HG02840 (cell line): ENCODE measurements at regions not wholly inside any gene's neighbourhood (a gene's known extent, or its start where the extent isn't known, plus 50 kb on each side); places are given as distances from the start of the nearest gene placed in this dataset.
"Not testable (repeated sequence)": the region's sequence is repeated elsewhere in the genome, so short reads cannot be mapped to it uniquely, and the experiment has no call there.

Experiments used
- ATAC-seq: cut with Tn5 transposase; IDR thresholded peaks from one replicate; pipeline ENCODE4 v1.9.1; 2021; ENCODE audit warnings: mild to moderate bottlenecking, moderate library complexity, moderate number of reproducible peaks; ENCODE audit not compliant: unreplicated experiment, low FRiP score

DNA sequence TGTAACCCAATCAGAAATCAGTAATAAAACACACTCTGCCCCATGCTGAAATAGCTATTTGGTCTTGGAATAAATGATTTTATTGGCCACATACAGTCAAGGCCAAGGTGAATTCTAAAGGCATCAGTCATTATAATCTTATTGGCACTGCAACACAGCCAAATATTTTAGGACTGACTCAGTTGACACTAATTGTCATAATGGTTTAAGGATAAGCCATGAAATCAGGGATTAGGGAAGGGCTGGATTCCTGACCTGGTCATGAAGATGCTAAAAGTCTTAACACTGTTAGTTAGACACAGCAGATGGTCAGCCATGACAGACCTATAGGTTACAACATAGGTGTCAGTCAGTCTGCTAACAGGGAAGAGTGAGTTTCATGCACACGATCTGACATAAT is 330.3 kb upstream of the NPSR1 start:
- no peak for ATAC-seq

DNA sequence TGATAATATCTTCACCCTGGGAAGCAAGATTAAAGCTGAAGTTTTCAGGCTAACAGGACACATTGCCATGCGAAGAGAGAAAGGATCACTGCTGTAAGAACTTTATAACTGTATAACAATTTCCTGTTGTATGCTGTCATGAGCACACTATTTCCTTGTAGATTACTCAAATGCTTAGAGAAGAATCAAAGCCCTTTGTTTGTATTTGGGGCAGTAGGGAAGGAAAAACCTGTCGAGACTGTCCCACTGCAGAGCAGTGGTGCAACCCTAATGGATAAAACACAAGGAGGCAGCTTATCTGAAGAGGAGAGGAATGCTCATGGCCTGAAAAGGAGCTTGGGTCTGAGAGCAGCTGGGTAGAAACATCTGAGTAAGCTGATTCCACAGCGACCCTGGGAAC is 327.7 kb upstream of the NPSR1 start:
- ATAC-seq: no peak

DNA sequence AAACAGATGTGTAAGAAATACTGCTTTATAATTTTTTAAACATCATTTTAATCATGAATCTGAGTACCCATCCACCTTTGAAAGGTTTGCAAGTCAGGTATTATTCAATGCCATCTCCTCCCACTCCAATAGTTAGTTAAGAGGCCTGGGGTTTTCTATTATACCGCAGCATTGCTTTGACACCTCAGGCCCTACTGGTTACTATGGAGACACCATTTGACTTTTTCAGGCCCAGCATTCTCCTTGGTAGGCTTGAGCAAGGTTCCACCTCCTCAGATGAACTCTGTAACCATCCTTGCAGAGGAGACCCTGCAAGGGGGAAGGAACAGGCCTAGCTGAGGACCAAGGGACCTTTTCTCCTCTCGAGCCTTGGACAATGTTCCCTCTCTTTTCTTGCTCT is 326.9 kb upstream of the NPSR1 start:
- no peak for ATAC-seq

DNA sequence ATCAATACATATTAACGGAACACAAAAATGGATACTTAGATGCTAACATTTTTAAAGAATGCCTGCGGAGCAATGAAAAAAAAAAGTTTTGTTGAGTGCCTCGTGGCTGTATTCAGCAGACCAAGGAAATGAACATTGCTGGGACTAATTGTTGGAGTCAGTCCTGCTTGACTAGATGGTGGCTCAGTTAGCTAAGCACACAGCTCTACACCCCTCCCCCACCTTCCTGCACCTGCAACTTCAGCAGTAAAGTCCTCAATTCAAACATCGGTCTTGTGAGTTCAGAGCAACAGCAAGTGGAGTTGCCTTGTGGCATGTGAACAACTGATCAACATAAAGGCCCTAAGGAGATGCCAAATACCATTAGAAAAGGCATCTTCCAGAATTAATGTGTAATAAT is 326.0 kb upstream of the NPSR1 start:
- no peak for ATAC-seq

DNA sequence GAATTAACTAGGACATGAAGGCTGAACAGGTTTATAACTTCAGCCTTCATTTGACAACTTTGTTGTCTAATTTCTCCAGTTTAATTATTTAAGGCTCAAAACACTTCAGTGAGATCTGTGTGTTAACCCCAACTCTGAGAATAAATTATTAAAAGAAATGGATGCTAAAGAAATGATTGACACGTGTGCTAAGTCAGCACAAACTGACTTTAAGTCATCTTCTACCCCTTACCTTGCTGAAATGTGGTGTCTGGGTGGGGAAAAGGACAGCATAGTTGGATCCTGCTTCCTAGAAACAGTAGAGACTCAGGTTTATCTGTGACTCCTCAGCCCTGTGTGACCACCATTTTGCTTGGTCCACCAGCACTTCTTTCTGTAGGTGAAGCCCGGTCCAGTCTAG is 324.8 kb upstream of the NPSR1 start:
- ATAC-seq: no peak

DNA sequence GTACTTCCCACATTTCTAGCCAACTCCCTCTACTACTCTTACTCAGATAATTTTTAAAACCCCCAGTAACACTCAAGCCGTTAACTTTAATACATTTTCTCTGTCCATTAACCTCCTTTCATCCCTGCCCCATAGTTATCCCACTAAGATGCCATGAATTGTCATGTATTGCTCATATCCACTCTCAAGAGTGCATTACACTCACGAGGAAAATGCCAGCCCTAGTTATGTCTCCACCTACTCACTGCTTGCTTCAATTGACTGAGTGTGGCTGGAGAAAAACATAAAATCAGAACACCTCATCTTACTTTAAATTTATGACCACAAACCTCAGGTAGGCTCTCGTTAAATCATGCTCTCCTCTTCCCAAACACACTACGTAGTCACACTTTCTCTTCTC is 324.1 kb upstream of the NPSR1 start:
- no peak for ATAC-seq

DNA sequence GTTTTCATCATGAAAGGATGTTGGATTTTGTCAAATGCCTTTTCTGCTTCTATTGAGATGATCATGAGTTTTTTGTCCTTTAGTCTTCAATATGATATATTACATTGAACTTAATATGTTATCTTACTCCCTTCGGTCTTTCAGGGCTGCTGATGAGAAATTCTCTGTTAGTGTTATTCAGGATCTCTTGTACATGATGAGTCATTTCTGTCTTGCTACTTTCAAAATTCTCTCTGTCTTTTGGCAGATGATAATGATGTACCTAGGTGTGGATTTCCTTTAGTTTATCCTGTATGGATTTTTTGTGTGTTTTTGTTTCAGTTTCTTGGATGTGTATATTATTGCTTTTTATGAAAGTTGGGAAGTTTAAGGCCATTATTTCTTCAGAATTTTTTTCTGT is 320.9 kb upstream of the NPSR1 start:
- ATAC-seq: no peak

DNA sequence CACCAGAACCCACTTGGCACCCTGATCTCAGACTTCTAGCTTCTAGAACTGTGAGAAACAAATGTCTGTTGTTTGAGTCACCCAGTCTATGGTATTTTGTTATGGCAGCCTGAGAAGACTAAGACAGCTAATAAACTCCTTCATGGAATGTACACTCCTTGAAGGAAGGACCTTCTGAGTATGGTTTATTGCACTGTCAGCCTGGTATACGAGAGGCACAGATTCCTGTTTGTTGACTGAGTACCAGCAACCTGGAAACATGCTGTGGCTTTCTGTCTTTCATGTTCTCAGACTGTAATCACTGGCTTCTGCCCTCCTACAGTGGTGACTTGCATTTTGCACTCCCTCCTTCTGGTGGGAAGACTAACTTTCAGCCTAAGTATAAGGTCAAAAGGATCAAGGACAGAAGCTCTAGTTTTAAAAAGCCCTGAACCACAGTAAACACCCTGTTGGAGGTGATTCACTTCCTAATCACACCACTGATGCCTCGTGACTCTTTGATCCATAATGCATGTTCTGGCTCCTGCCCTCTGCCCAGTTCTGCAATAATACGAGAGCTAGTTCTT is 319.0 kb upstream of the NPSR1 start:
- ATAC-seq: no peak

DNA sequence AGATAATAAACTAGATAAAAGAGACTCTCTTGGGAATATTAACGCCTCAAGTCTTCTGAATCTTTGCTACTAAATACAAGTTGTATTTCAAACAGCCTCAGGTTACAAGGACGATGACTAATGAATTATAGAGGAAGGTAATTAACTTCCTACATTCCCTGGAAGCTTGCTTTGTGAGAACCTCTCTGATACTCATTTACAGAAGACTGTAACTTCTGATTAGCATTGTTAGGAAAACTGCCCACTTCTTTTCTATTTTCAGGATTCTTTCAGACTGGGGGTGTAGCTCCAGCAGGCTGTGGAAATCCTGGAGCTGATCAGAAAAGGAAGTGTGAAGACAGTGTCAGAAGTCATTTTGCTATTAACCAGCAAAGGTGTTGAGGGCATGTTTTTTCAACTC is 316.7 kb upstream of the NPSR1 start:
- no peak for ATAC-seq

DNA sequence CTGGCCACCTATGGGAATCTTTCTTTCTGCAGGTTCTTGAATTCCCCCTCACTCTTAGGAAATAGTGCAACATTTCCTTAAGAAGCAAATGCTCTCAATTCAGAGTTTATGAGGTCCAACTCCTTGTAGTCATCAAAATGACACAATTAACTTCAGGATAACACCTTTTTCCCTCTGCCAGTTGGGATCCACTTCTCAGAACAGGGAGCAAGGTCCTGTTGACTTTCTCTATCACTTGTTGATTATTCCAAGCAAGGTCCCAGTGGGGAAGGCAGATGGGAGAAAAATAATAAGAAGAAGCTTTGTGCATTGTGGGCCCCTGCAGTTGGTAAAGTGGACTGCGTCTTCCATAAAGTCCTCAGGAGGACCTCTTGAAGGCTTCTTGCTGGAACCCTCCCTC is 315.6 kb upstream of the NPSR1 start:
- ATAC-seq: no peak

DNA sequence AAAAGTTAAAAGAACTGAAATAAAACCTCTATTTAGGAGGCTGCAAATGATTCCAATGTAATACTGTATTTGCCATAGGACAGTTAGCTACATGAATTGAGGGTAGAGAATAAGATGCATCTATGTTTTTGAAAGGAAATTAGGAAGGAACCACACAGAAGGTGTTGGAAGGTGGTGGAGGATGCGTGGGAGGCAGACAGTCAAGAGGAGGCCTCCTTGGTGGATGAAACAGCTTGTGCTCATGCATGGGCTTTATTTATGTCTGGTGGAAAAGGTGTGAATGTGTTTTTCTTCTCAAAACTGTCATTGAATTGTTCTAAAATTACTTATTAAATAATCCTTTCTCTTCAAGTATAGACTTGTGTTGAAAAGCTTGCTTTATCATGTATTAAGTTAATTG is 314.4 kb upstream of the NPSR1 start:
- ATAC-seq: no peak

DNA sequence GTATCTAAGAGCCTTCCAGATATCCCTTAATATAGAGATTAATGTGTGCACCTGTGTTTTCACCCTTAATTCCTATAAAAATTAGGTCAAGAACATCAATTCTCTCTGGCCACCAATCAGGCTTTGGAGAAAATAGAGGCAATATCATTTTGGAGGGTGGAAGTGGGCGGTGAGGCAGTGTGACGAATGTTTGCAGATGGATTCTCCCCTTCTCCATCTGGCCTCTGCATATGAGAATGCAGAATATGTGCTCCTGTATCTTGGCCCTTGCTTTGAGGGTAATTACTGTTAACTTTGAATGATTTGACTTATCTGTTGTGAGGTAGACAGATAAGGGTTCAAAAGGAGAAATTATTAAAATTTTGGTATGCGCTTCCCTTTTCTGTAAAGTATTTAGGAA is 304.0 kb upstream of the NPSR1 start:
- no peak for ATAC-seq

DNA sequence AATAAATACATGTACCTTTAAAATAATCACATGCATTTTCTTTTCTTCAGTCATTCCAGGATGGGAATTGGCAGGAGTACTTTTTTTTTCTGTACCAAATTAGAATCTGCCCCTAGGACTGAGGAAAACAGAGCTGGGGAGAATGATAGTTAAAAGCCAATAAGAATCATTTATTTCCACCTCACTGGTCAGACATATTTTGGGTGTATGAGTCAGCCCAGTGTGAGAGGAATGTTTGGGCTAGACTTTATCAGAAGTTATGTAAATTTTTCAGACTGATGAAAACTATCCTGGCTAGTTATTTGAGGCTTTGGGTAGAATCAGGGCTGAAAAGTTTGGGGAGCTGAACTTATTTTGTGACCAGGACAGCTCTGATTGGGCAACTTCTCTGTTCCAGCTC is 303.1 kb upstream of the NPSR1 start:
- no peak for ATAC-seq

DNA sequence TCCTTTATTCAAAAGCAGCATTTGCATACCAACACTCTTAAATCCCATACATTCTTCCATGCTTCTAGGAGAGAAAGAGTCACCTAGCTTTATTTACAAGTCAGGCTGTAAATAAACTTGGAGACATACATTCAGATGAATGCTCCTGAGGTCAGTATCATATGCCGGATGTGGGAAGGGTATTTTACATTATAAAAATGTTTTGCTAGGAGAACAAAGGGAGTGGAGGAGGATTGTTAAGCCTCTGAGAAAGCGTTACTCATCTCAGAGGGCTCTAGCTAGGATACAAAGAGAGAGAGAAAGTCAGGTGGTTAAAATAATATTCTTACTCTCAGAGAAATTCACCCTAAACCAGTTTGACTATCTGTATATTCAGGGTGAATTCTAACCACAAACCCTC is 300.9 kb upstream of the NPSR1 start:
- no peak for ATAC-seq

DNA sequence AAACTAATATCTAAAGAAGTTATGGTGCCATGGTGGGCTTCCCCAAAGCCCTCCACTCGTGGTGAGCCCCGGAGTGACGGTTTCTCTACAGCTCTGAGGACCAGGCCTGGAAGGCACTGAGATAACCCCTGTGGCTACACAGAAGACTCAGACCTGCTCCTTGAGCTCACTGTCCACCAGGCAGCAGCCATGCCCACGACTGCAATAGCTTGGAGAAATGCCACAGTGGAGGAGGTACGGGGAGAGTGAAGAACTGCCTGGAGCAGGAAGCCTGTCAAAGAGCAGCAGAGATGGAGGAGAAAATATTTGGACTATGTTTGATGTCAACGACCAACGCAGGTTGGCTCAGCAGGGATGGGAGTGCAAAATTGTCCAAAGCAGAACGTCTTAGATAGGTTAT is 300.1 kb upstream of the NPSR1 start:
- ATAC-seq: no peak

DNA sequence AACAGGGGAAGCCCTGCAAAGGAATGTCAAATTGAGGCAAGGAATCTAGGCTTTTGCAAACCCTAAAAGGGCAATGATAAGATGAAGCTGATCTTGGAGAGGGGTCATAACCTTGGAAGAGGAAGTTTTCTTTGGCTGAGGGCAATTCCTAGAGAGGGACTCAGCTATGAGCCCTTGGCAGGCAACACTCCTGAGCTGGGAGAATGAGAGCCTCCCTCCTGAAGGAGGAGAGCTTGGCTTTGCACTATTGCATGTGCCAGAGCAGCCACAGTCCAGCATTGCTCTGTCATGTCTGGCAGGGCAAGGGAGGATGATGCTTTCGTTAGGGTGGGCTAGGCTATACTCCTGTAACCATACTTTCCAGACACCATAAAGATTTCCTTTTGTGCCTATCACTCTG is 299.4 kb upstream of the NPSR1 start:
- ATAC-seq: not testable (repeated sequence)

DNA sequence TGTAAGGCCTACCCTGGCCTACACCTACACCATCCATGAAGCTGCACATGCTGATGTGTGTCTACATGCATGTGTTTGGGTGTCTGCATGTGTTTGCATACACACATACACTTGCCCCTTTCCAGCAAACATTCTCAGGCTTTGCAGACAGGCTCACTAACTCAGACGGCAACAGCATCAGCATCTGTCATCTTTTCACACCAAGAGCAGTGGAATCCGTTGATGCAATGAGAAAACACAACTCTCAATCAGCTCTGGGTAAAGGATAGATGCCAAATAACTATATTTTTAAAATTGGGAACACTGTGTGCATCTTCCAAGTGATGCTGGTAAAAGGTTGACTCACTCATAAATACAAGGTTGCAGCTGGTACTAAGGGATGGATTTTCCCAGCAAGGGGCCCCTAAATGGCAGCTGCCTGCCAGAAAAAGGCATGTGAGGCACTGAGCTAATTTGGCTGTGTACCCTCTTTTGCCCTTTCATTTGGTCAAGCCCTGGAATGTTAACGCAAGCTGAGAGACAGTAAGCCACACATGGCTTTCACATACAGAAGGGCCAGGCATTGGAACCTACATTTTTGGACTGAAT is 296.3 kb upstream of the NPSR1 start:
- ATAC-seq: no peak

DNA sequence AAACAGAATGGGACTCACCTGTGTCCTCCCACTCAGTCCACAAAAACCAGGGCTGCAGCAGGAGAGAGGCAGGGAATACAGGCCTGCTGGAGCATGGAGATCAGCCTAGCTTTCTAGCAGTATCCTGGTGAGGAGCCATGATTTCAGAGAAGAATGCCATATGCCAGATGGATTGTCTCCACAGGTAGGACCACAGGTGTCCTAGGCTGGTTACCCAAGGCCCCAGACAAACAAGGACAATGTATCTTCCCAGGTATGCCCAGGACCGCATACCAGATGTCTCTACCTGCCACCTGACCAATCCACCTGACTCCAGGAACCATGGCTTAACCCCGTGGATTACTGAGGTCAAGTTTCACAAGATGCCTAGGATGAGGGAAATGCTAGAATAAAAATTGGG is 295.4 kb upstream of the NPSR1 start:
- ATAC-seq: no peak

DNA sequence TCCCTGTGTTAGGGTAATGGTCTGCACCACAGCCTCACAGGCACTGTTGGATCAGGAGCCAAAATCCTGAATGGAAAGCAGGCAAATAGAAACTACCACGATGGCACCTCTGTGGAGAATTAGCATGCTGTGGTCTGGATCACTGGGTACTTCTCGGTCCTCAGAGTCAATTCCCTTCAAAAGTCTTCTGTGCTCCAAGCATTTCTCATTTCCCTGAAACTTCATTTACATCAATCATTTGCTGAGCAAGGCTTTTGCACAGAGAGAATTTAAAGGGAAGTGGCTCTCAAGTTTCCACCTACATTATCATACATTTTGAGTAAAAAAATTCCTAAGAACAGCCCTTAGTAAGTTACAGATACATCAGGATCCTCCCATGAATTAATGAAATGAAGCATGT is 293.9 kb upstream of the NPSR1 start:
- ATAC-seq: no peak

DNA sequence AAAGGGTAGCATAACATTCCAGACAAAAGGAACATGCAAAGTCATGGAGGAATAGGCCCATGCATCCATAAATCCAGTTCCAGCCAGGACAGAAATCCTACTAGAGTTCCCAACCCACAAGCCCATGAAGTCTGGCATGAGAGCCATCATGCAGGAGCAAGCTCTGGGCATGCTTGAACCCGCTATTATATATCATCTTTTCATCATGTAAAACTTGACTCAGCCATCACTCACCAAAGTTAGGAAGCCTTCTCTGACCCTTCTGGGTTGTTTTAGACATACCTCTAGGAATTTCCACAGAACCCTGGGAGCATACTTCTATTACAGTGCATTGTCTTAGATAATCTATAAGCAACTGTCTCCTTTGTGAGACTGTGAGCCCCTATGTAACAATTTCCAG is 293.0 kb upstream of the NPSR1 start:
- no peak for ATAC-seq

DNA sequence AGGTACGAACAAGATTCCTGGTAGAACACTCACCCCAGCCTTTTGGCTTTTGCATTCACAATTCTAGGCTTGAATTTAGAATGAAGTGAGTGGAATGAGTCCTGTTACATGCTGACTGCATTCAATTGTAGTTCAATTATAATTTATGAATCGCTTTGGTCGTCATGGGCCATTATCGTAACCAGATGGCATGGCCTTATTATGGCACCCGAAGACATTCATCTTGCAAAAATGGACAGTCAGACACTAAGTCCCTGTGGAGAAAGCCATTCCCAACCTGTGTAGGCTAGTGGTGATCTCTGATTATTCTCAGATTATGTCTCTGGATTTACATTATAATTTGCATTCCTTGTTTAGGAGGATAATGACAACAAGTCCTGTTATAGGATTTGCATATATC is 292.4 kb upstream of the NPSR1 start:
- no peak for ATAC-seq

DNA sequence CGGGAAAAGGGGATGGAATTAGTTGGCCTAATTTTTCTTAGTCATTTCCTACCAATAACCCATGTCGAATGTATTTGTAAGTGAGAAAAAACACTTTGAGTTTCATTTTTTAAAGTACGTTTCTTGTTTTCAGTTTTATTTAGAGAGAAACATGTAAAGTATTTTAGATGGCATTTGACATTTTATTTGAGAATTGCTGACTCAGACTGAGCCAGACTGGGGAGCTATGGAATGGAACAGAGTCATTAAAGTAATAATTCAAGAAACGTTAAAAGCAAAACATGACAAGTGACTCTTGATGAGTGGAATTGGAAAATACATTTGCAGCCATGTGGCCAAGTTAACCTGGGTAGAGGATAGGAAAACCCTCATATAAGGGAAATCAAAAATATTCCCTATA is 286.1 kb upstream of the NPSR1 start:
- no peak for ATAC-seq

DNA sequence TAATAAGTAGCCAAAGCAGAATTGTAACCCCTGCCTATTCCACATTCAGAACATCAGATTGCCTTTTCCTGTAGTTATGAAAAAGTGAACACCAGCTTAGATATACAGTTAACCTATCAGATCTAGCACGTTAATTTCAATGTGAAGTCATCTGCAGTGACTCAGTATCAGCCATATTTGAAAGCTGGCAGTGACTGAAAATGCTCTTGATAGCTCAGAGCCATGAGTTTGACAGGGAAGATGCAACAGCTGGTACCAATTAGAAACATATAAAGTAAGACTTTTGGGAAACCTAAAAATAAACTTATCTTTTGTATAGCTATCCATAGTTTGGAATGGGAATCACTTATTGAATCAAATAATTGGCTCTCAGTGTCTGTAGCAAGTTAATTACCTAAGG is 284.1 kb upstream of the NPSR1 start:
- no peak for ATAC-seq
